AG10803 (cell line): ENCODE measurements at regions not wholly inside any gene's neighbourhood (a gene's known extent, or its start where the extent isn't known, plus 50 kb on each side); places are given as distances from the start of the nearest gene placed in this dataset.
"Not testable (repeated sequence)": the region's sequence is repeated elsewhere in the genome, so short reads cannot be mapped to it uniquely, and the experiment has no call there.

ENCODE experiments used
- DNase-seq: peaks from one replicate; pipeline ENCODE4 v3.0.0; 2010; ENCODE audit warnings: low read depth
- H3K4me3 ChIP-seq: 2 replicates; pipeline ENCODE4 v1.5.1; 2011; ENCODE audit warnings: mild to moderate bottlenecking, low read length, control low read depth
- CTCF ChIP-seq: conservative IDR thresholded peaks from 2 replicates; pipeline ENCODE4 v1.5.1; 2011; ENCODE audit warnings: mild to moderate bottlenecking, low read length, control low read depth, inconsistent platforms

- DNase-seq, result no peak
- TF ChIP-seq CTCF, result no peak
- no peak overlapping the region for H3K4me3 ChIP-seq
Measured at GRCh38 chr1:186762653-186763052, 66.1 kb upstream of the PLA2G4A start.

GRCh38 chr1:186761358-186761757 is 67.4 kb upstream of the PLA2G4A start:
- H3K4me3 ChIP-seq, result no peak overlapping the region
- DNase-seq, result no peak
- TF ChIP-seq CTCF, result no peak

GRCh38 chr1:186760446-186760845 is 68.3 kb upstream of the PLA2G4A start:
- DNase-seq, result no peak

GRCh38 chr1:186758896-186759606 is 69.7 kb upstream of the PLA2G4A start:
- H3K4me3 ChIP-seq, DNase-seq: not testable (repeated sequence)

More at GRCh38 chr1:186760446-186760845, 68.3 kb upstream of the PLA2G4A start:
- no peak overlapping the region for H3K4me3 ChIP-seq
- no peak for TF ChIP-seq CTCF

- no peak for TF ChIP-seq CTCF
- DNase-seq, result no peak
- no peak overlapping the region for H3K4me3 ChIP-seq
Measured at GRCh38 chr1:186757851-186758250, 70.9 kb upstream of the PLA2G4A start.

GRCh38 chr1:186754542-186755145 is 74.1 kb upstream of the PLA2G4A start:
- no peak for DNase-seq
- TF ChIP-seq CTCF, result no peak
- H3K4me3 ChIP-seq, result no peak overlapping the region

- no peak overlapping the region for H3K4me3 ChIP-seq
- TF ChIP-seq CTCF, result no peak
- no peak for DNase-seq
Measured at GRCh38 chr1:186753241-186753640, 73.0 kb upstream of the PTGS2 start.
